ENCODE measurements at regions not wholly inside any gene's neighbourhood (a gene's known extent, or its start where the extent isn't known, plus 50 kb on each side); places are given as distances from the start of the nearest gene placed in this dataset.

GRCh38 chr11:27287205-27287604, 75.8 kb downstream of the CCDC34 start:
- no peak for DNase-seq

GRCh38 chr11:27285761-27286160, 77.3 kb downstream of the CCDC34 start:
- no peak for DNase-seq

GRCh38 chr11:27282806-27283205, 80.2 kb downstream of the CCDC34 start:
- DNase-seq = peak; percentile 73

DNA sequence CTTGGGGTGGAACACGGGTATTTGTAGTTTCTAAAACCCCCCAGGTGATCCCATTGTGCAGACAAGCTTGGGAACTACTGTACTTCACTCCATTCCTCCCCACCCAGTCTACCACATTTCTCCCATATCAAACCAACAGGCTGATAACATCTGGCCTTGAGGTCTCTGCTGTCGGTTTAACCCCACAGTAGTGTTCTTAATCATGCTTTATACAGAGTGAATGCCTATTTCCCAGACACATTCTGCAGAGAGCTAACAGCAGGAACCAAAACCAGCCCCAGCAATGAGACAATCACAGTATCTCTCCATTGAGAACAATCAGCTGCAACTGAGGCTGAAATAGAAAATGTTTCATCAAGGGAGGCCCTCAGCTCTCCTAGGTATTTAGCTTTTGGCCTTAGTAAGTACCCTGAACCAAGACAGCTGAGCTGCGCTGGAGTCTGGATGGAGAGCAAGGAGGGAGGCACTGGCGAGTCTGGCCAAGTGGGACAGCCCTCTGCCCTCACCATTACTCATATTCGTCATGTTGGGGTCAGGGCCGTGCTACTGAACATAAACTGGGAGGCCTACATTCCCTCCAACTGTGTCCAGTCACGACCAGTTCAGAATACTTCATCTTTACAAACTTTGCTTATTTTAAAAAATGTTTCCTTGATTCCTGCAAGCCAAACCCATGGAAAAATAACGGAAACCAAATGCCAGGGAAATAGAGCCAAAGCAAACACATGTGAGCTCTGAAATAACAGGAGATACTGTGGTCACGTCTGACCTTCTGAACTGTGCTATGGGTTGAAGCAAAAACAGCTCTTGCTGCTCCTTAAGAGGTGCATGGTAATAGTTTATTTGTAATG, 81.0 kb downstream of the CCDC34 start:
- DNase-seq = peak; percentile 93

DNA sequence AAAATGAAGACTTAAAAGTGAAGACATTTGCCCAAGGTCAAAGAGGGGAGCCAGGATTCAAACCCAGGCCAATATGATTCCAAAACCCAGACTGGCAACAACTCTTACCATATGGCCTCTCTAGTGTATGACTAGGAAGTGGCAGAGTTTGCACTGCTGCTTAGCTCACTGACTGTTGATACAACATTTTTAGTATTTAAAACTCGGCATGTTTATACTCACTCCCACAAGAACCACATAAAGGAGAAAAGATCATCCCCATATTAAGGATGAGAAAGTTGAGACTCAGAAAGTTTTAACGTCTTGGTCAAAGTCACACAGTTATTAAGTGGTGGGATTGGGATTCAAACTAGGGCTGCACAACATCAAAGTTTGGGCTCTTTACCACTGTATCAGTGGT, 81.7 kb downstream of the CCDC34 start:
- DNase-seq = no peak

GRCh38 chr11:27280140-27280539, 82.9 kb downstream of the CCDC34 start:
- peak; percentile 74 for DNase-seq

- DNase-seq = peak; percentile 39
These were observed 83.6 kb downstream of the CCDC34 start for GRCh38 chr11:27279460-27279859.

- no peak for DNase-seq
These were observed 85.2 kb downstream of the CCDC34 start for GRCh38 chr11:27277843-27278242.

GRCh38 chr11:27276141-27276540, 86.9 kb downstream of the CCDC34 start:
- no peak for DNase-seq

DNA sequence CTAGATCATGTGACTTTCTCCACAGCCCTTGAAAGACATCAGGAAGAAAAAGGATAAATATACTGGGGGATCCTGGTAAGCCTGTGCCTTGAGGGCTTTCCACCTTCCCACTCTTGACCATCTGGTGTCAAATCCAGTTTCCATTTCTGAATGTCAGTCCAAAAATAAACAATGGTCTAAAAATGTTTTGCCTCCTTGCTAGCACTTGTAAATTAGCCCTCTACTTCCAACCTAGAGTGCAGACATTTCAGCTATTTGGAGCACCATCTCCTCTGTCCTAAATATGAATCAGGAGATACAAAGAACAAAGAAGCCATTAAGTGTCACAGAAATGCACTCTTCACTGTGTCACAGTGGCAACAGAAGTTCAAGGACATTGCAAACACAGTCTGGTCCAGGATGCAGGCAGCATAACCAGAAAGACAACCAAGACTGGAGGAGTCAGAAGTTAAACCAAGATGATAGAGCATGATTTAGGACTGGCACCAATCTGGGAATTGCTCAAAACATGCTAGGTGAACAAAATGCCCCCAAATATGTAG, 88.1 kb downstream of the CCDC34 start:
- DNase-seq = no peak

DNA sequence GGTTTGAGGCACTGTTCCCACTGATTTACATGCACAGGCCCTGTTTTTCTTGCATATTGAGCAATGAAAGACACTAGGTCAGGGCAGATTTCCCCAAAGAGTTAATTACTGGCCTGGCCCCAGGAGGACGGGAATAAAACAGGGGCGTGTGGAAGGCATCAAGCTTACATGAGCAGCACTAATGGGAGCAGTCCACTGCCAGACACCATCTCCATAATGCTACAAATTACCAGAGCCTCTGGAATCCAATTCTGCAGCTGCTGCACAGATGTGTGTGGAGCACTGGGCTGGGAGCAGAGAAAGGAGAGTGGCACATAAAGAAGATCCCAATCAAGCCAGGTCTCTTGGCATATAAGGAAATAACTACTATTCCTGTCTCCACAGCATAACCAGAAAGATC, 96.9 kb downstream of the CCDC34 start:
- DNase-seq = no peak

DNA sequence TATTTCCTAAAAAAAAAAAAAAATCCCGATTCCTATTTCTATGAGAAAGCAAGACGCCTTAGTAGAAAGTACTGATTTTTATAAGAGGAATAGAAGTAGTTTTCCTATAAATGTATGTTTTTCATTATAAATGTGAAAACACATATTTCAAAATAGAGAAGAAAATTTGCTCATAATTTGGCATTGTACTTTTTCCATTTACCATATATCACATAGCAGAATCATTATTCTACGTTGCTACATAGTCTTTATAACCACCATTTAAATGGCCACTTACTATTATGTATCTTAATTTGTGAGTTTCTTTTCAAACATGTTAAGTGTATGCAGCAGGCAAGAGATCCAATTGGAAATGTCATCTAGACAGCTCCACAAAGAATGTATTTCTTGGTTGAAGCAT, 99.0 kb downstream of the CCDC34 start:
- DNase-seq = no peak

GRCh38 chr11:27263046-27263445, 100.0 kb downstream of the CCDC34 start:
- peak; percentile 75 for DNase-seq

DNA sequence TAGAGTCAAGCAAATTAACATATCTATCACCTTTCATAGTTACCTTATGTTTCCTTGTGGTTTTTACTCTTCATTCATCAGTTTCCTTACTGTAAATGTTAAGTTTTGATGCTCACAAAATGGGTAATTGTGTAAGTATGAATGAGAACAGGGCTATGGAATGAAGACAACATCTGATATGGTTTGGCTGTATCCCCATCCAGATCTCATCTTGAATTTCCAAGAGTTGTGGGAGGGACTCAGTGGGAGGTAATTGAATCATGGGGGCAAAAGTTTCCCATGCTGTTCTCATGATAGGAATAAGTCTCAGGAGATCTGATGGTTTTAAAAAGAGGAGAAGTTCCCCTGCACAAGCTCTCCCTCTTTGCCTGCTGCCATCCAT, 107.6 kb downstream of the CCDC34 start:
- peak; percentile 97 for DNase-seq

DNA sequence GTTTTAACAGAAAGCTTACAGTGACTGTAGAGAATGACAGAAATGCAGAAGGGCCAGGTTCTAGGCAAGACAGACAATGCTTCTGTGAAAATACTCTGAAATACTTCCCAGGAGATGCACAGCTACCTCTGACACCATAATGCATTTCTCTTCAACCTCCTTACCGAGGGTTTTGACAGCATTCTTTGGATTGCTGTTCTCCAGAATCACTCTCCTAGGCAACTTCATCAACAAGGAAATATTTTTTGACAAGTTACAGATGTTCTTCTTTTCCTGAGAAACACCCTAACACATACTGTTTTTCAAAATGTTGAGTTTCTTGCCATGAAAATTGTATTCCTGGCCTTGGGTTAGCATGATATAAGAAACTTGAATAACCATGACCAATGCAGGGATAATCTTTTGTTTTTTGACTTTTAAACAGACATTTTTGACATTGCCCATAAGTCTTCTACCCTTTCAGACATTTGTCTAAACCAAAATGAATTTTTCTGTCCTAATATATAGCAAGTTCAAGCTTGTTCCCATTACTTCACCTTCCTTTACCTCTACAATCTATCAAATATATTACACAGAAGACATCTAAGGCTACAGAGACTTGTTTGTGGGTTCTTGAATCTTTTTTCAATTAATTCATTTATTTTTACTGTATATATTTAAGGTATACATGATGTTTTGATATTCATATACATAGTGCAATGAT, 108.1 kb downstream of the CCDC34 start:
- peak; percentile 94 for DNase-seq

DNA sequence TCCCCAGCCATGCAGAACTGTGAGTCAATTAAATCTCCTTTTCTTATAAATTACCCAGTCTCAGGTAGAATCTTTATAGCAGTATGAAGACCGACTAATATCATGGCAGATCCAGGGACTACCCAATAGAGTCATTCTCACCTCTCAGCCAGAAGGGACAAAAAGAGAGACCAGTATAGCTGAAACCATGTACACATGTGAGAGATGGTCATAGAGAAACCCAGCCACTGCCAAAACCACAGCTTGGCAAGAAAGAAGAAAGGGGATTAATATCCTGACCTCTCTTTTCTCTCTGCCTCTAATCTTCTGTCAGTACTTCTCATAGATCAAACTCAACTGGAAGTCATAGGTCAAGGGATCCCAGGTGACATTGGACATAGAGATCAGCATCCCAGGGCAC, 109.8 kb downstream of the CCDC34 start:
- DNase-seq = no peak

DNA sequence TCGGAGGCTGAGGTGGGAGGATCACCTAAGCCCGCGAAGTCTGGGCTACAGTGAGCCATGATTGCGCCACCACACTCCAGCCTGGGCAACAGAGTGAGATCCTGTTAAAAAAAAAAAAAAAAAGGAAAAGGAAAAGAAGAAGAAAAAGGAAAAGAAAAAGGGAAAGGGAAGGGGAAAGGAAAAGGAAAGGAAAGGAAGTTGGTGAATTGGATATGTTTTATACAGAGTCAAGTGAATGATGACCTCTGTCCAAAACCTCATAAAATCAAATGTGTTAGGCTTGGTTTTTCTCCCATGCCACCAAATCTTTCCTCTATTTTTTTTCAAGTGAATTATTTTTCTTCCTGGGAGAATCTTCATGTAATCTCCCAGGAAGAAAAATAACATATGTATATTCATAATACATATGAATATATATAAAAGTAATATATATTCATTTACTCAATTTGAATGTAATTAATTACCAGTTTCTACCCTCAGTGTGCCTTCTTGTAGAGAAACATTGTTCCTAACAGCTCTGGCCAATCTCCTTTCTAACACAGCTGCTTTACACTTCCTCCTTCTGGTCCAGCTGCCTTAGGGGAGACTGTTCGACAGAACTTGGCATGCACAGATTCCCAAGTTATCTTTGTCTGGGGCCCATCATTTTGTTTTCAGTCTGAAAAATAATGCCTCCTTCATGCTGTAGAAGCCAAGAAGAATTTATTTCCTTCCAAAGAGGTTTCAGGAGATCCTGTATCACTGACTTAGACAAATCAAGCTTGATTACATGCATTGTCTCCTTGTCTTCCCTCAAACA, 111.9 kb downstream of the CCDC34 start:
- no peak for DNase-seq

DNA sequence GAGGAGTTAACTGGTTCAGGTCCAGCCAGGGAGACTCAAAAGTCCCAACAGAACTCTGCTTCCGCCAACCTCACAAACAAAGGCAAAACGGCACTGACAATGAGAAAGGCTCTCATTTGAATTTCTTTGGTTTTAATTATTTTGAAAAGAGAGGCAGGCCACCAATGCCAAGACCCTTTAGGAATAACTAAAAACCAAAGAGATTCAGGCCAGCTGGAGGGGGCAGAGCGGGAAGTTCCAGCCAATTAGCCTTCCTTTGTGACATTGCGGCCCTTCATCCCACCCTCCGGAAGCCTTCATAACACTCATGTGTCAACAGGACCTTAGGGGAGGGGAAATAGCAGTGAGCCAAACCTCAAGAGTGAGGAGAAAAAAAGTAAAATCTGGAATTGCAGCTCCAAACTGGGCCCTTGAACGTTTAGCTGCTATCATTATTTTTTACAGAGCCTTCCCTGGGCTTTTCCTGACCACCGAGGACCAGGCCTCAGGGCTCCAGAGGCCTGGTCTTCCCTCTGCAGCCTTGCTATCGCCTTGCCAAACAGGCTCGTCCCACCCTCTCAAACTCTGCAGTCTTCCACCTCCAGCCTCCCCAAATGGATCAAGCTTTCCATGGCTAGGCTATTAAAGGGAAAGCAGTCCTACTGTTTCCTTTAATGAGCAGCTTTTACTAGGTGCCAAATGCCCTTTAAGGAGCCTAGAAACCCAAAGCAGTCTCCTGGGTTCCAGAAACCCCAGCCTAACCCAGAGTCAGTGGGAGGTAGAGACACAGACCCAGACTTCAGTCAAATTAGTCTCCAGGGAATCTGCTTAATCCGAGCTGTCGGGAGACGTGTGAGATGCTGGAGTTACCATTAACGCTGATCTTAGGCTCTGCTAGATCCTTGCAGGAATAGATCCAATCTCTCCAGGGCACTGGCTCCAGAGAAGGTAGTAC, 114.2 kb downstream of the CCDC34 start:
- DNase-seq = peak; percentile 80

- no peak for DNase-seq
These were observed 115.4 kb downstream of the CCDC34 start for GRCh38 chr11:27247660-27248059.

- DNase-seq = peak; percentile 70
These were observed 116.1 kb downstream of the CCDC34 start for GRCh38 chr11:27246925-27247324.

GRCh38 chr11:27244900-27245299, 118.1 kb downstream of the CCDC34 start:
- DNase-seq = no peak

GRCh38 chr11:27242591-27242990, 120.4 kb downstream of the CCDC34 start:
- DNase-seq = peak; percentile 100

Measured in fibroblast of skin of right biceps (primary cell).